Esophagus muscularis mucosa (tissue), 4 donors: ENCODE measurements at regions not wholly inside any gene's neighbourhood (a gene's known extent, or its start where the extent isn't known, plus 50 kb on each side); places are given as distances from the start of the nearest gene placed in this dataset.

Experiments
- DNase-seq: peaks from one replicate; pipeline ENCODE4 v3.0.0-alpha.2; 2017; ENCODE audit errors: extremely low spot score
- H3K27ac ChIP-seq, 4 donors: fragments of 200-600 bp; sonication (generic); replicated peaks in 1 of 4; 1 replicate in 3 of 4; 2 replicates in 1 of 4; pipeline ENCODE4 v1.5.1; 2016 to 2019; ENCODE audit warnings: mild to moderate bottlenecking in 1 of 4
- H3K27me3 ChIP-seq, 4 donors: fragments of 200-600 bp; sonication (generic); one replicate each; pipeline versions ENCODE4 v1.5.1 to v1.6.0; 2016 to 2019
- H3K36me3 ChIP-seq, 4 donors: fragments of 200-600 bp; sonication (generic); one replicate each; pipeline ENCODE4 v1.5.1; 2016 to 2019
- H3K4me1 ChIP-seq, 4 donors: fragments of 200-600 bp; sonication (generic); one replicate each; pipeline ENCODE4 v1.5.1; 2016 to 2019
- H3K4me3 ChIP-seq, 4 donors: fragments of 200-600 bp; sonication (generic); 1 replicate in 2 of 4; 2 replicates in 2 of 4; pipeline ENCODE4 v1.5.1; 2016 to 2019; ENCODE audit warnings: mild to moderate bottlenecking in 4 of 4, moderate library complexity in 1 of 4
- H3K9me3 ChIP-seq, 4 donors: fragments of 200-600 bp; sonication (generic); 1 replicate in 3 of 4; 2 replicates in 1 of 4; pipeline ENCODE4 v1.5.1; 2016 to 2019
- EP300 ChIP-seq: sonication (generic); formaldehyde crosslinking; IDR thresholded peaks from one replicate; pipeline ENCODE4 v1.6.1; 2017; ENCODE audit warnings: antibody characterized with exemption
- POLR2A ChIP-seq: fragments of 450-650 bp; IDR thresholded peaks from one replicate; pipeline ENCODE4 v1.6.1; 2017; ENCODE audit warnings: antibody characterized with exemption, moderate library complexity, mild to moderate bottlenecking, low read depth
- POLR2AphosphoS5 ChIP-seq, 2 donors: sonication (generic); formaldehyde crosslinking; IDR thresholded peaks; one replicate each; pipeline ENCODE4 v1.6.1; 2017; ENCODE audit warnings: antibody characterized with exemption in 2 of 2
- WGBS: methylation state at CpG from one replicate; pipeline ENCODE4 v1.1.5; 2018; 5-methylcytosine and 5-hydroxymethylcytosine counted together
- intact Hi-C: fragments of 100-400 bp; cut with DNase I; formaldehyde crosslinking; loops from one replicate; pipeline ENCODE4 v1.15.1; 2023
- TF ChIP-seq, protein P1 (sequence below), 3 experiments: fragments of 200-600 bp in 2 of 3; fragments of 450-650 bp in 1 of 3; sonication (generic) in 2 of 3; IDR thresholded peaks; one replicate each; pipeline ENCODE4 v1.5.1; 2017 to 2019; ENCODE audit warnings: antibody characterized with exemption in 3 of 3, mild to moderate bottlenecking in 2 of 3, moderate library complexity in 1 of 3

DNA sequence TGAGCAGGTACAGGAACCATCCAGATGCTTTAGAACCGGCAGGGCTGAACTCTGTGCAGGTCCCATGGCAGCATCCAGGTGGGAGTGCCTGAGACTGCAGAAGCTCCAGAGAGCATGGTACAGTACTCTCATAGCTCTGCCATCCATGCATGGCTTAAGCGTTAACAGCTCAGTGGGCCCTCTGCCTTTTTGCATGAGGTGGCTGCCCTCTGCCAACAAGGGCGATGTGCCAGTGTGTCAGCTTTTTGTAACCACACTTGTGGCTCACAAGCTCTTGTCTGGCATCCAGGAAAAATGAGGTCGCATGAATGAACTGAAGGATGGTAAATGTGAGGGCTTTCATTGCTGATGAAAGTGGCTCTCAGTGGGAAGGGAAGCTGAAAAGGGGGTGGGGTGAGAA, 950.1 kb downstream of the DIPK2A start:
- Histone ChIP-seq H3K4me1 (peaks cover 0 to 13% (median 6%) of the 10 kb centered on the region in 4 donors), H3K9me3 (no peaks in the 10 kb centered on the region), H3K36me3 (no peaks in the 10 kb centered on the region), H3K27ac (no peak overlapping the region), H3K27me3 (no peaks in the 10 kb centered on the region), H3K4me3 (no peak overlapping the region)
- WGBS: 72% methylated on average over 3 of the region's 4 CpGs
- DNase-seq: no peak
- no peak for TF ChIP-seq POLR2AphosphoS5 (IDR thresholded peaks at IDR 0.05)
- TF ChIP-seq POLR2A: no peak
- TF ChIP-seq, protein P1, sequence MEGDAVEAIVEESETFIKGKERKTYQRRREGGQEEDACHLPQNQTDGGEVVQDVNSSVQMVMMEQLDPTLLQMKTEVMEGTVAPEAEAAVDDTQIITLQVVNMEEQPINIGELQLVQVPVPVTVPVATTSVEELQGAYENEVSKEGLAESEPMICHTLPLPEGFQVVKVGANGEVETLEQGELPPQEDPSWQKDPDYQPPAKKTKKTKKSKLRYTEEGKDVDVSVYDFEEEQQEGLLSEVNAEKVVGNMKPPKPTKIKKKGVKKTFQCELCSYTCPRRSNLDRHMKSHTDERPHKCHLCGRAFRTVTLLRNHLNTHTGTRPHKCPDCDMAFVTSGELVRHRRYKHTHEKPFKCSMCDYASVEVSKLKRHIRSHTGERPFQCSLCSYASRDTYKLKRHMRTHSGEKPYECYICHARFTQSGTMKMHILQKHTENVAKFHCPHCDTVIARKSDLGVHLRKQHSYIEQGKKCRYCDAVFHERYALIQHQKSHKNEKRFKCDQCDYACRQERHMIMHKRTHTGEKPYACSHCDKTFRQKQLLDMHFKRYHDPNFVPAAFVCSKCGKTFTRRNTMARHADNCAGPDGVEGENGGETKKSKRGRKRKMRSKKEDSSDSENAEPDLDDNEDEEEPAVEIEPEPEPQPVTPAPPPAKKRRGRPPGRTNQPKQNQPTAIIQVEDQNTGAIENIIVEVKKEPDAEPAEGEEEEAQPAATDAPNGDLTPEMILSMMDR (IDR thresholded peaks at IDR 0.05): no peak
- no peak for TF ChIP-seq EP300
- intact Hi-C loops: no loop called here

DNA sequence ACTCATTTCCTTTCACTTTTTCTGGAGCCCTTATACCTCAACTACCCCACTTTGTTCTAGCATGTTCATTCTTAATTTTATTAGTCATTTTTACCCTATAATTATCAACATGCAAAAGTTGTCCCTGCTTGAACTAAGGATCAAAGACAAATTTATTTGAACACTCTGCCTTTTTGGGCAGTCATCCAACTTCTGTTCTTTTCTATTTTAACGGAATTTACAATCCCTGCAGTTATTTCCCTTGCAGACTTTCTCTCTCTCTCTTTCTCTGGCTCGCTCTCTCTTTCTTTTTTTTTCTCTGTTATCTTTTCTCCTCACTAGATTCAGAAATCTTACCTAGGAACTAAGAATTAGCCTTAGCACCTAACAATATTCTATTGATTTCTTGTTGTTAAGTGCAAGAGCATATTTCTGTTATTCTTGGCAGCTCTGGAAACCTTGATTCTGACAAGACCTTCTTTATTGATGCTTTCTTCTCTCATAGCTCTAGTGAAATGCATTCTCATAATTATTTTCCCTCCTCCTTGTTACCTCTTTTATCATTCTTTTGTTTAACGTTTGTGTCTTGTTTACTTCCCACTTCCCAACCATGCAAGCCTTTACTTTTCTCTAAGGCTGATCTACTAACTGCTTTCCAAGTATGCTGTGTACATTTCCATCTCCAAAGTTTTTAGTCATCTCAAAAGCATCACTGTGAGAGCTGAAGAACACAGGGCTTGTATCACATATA, 951.6 kb downstream of the DIPK2A start:
- H3K4me1 ChIP-seq: peaks cover 0 to 13% (median 6%) of the 10 kb centered on the region in 4 donors
- TF ChIP-seq, protein P1 (IDR thresholded peaks at IDR 0.05): no peak
- no peak for TF ChIP-seq EP300
- no peak for TF ChIP-seq POLR2AphosphoS5 (IDR thresholded peaks at IDR 0.05)
- no peak for TF ChIP-seq POLR2A
- no peaks in the 10 kb centered on the region for H3K27me3 ChIP-seq
- no peak overlapping the region for H3K27ac ChIP-seq
- H3K9me3 ChIP-seq: no peaks in the 10 kb centered on the region
- 13% methylated on average over 3 of the region's 3 CpGs for WGBS
- intact Hi-C loops: no loop called here
- DNase-seq: no peak
- H3K36me3 ChIP-seq: no peaks in the 10 kb centered on the region
- H3K4me3 ChIP-seq: no peak overlapping the region

DNA sequence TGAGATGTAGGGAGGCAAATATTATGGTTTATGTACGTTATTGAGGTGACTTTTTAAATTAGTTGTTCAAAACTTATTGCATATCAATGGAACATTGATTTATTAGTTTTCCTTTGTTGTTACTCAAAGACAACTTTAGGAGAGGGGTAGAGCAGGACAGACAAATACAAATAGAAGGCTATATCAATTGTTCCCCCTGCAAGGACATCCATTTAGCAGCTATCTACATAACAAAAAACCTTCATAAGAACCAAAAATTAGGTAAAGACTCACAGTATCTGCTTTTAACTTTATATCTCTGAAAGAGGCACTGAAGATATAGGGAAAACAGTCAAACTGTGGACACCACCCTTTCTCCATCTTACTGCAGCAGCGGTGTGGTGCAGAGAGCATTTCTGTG, 958.8 kb downstream of the DIPK2A start:
- Histone ChIP-seq H3K4me3 (no peak overlapping the region), H3K27me3 (no peaks in the 10 kb centered on the region), H3K27ac (no peak overlapping the region), H3K9me3 (peaks cover 0 to 5% (median 0%) of the 10 kb centered on the region in 4 donors), H3K36me3 (no peaks in the 10 kb centered on the region), H3K4me1 (no peaks in the 10 kb centered on the region)
- intact Hi-C loops: no loop called here
- no peak for DNase-seq
- TF ChIP-seq POLR2AphosphoS5 (IDR thresholded peaks at IDR 0.05): no peak
- TF ChIP-seq, protein P1 (IDR thresholded peaks at IDR 0.05): no peak
- TF ChIP-seq EP300: no peak
- TF ChIP-seq POLR2A: no peak
- 90% methylated on average over 2 of the region's 2 CpGs for WGBS

DNA sequence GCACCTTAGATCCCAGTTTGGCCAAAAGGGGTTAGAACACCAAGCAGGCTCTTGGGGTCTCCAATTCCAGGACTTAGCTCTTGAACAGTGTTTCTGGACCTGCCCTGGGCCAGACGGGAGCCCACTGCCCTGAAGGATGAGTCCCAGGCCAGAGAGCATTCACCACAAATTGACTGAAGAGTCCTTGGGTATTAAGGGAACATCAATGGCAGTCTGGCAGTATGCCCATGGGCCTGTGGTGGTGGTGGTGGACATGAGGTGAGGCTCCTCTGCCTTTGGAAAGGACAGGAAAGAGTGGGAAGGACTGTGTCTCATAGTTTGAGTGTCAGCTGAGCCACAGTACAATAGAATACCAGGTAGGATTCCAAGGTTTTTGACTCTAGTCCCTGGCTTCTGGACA, 960.0 kb downstream of the DIPK2A start:
- Histone ChIP-seq H3K4me3 (no peak overlapping the region), H3K27me3 (no peaks in the 10 kb centered on the region), H3K9me3 (peaks cover 0 to 7% (median 3%) of the 10 kb centered on the region in 4 donors), H3K4me1 (no peaks in the 10 kb centered on the region), H3K27ac (no peak overlapping the region), H3K36me3 (no peaks in the 10 kb centered on the region)
- TF ChIP-seq POLR2AphosphoS5 (IDR thresholded peaks at IDR 0.05) (no peak), EP300 (no peak), POLR2A (no peak)
- TF ChIP-seq, protein P1 (IDR thresholded peaks at IDR 0.05): no peak
- DNase-seq: no peak
- WGBS: 88% methylated on average over 1 of the region's 1 CpG
- intact Hi-C loops: no loop called here
